ENCODE measurements at regions not wholly inside any gene's neighbourhood (a gene's known extent, or its start where the extent isn't known, plus 50 kb on each side); places are given as distances from the start of the nearest gene placed in this dataset.

DNA sequence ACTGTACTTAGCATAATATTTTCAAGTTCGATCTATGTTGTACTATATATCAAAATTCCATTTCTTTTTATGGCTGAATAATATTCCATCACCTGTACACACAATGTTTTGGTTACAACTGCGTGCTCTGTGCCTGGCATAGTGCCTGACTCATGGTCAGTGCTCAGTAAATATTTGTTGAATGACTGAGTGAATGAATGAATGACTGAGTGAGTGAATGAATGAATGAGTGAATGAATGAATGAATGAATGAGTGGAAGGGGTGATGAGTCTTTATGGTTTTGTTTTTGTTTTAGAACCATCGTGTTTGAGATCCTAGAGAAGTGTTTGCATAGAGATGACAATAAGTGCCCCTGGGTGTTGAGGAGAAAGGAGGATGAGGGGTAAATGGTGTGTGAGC lies 155.3 kb downstream of the MRM1 start:
- no peaks in the 10 kb centered on the region for H3K9me3 ChIP-seq (ENCODE audit: low read depth)
- H3K4me3 ChIP-seq: no peak overlapping the region
- no peaks in the 10 kb centered on the region for H3K36me3 ChIP-seq
- no peak for DNase-seq (ENCODE audit: low read depth in 1 of 2, low spot score in 1 of 2)
- H3K27ac ChIP-seq: no peak overlapping the region
- TF ChIP-seq, protein P1, sequence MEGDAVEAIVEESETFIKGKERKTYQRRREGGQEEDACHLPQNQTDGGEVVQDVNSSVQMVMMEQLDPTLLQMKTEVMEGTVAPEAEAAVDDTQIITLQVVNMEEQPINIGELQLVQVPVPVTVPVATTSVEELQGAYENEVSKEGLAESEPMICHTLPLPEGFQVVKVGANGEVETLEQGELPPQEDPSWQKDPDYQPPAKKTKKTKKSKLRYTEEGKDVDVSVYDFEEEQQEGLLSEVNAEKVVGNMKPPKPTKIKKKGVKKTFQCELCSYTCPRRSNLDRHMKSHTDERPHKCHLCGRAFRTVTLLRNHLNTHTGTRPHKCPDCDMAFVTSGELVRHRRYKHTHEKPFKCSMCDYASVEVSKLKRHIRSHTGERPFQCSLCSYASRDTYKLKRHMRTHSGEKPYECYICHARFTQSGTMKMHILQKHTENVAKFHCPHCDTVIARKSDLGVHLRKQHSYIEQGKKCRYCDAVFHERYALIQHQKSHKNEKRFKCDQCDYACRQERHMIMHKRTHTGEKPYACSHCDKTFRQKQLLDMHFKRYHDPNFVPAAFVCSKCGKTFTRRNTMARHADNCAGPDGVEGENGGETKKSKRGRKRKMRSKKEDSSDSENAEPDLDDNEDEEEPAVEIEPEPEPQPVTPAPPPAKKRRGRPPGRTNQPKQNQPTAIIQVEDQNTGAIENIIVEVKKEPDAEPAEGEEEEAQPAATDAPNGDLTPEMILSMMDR (IDR thresholded peaks at IDR 0.05; ENCODE audit: low read depth, low read length): no peak
- H3K4me1 ChIP-seq (ENCODE audit: low read depth): no peaks in the 10 kb centered on the region
- no peaks in the 10 kb centered on the region for H3K27me3 ChIP-seq

DNA sequence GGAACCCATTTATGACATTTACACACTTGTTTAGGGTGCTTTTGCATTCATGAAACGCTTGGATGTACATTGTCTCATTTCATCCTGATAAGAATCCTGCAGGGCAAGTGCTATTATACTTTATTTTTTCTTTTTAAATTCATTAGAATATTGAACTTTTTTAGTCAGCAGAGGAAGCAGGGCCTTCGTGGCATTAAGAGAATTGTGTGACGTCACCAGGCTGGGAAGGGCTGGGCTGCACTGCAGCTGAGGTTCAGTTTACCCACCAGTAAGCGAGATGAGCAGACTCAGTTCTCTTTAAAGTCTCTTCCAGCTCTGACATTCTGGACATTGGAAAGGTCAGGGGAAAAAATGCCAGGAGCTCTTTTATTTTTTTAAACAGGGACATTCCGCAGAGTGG lies 159.0 kb downstream of the MRM1 start:
- H3K4me3 ChIP-seq: no peak overlapping the region
- no peak for DNase-seq (ENCODE audit: low read depth in 1 of 2, low spot score in 1 of 2)
- TF ChIP-seq, protein P1 (IDR thresholded peaks at IDR 0.05; ENCODE audit: low read depth, low read length): no peak
- no peaks in the 10 kb centered on the region for H3K9me3 ChIP-seq (ENCODE audit: low read depth)
- no peaks in the 10 kb centered on the region for H3K4me1 ChIP-seq (ENCODE audit: low read depth)
- no peak overlapping the region for H3K27ac ChIP-seq
- no peaks in the 10 kb centered on the region for H3K36me3 ChIP-seq
- H3K27me3 ChIP-seq: no peaks in the 10 kb centered on the region

DNA sequence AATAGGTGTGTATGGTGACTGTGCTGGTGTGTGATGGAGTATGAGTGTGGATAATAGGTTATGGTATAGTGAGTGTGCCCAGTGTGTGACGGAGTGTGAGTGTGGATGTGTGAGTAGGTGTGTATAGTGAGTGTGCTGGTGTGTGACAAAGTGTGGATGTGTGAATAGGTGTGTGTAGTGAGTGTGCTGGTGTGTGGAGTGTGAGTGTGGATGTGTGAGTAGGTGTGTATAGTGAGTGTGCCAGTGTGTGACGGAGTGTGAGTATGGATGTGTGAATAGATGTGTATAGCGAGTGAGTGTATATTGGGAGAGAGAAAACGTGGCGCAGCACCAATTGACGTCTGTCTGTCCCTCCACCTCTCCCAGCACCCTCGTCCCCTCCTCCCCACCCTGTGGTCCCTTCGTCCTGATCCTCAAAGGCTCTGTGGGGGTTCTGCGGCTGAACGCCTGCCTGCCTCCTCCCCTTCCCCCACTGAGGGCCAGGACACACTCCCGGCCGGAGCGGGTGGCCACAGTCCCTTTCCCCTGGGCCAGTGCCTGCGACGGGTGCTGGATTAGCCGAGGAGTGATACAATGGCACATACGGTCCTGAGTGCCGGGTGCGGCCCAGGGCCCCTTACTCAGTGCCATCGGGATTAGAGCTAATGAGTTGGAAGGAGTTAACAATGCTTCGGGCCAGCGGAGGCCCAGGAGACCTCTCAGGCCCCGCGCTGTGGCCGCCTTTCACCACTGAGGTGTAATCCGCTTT lies 160.0 kb downstream of the MRM1 start:
- Histone ChIP-seq H3K9me3 (ENCODE audit: low read depth) (no peaks in the 10 kb centered on the region), H3K36me3 (no peaks in the 10 kb centered on the region), H3K4me3 (no peak overlapping the region), H3K4me1 (ENCODE audit: low read depth) (no peaks in the 10 kb centered on the region), H3K27ac (no peak overlapping the region), H3K27me3 (no peaks in the 10 kb centered on the region)
- DNase-seq (ENCODE audit: low read depth in 1 of 2, low spot score in 1 of 2): peak in 1 of 2 donors; percentile 5
- TF ChIP-seq, protein P1 (IDR thresholded peaks at IDR 0.05; ENCODE audit: low read depth, low read length): no peak

DNA sequence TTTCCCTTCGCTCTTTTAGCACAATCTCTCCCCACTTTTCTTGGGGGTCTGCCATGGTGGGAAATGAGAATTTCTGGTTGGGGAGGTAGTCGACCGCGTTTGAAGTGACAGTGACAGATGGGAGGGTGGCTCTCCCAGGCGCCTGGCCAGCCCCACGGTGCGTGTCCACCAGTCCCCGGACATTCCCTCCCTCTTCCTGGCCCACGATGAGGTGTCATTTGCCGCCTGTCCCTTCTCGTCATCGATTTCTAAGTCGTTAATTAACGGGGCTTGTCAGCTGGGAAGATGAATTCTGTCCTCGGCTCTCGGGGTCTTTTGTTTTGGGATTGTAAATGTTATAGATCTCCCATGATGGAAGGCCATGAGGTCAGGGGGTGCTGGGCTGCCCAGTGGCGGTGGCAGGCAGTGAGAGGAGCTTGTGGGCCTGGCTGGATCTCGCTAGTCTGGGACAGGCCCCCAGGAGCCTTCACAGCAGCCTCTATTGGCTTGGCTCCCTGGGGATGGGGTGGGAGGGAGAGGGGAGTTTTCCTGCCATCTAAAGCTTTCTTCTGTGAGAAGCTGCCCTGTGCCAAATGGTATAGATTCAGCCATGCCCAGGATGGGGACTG lies 164.2 kb downstream of the MRM1 start:
- H3K4me1 ChIP-seq (ENCODE audit: low read depth): no peaks in the 10 kb centered on the region
- no peak overlapping the region for H3K4me3 ChIP-seq
- H3K36me3 ChIP-seq: no peaks in the 10 kb centered on the region
- H3K9me3 ChIP-seq (ENCODE audit: low read depth): no peaks in the 10 kb centered on the region
- no peaks in the 10 kb centered on the region for H3K27me3 ChIP-seq
- H3K27ac ChIP-seq: no peak overlapping the region
- no peak for DNase-seq (ENCODE audit: low read depth in 1 of 2, low spot score in 1 of 2)
- TF ChIP-seq, protein P1 (IDR thresholded peaks at IDR 0.05; ENCODE audit: low read depth, low read length): no peak

DNA sequence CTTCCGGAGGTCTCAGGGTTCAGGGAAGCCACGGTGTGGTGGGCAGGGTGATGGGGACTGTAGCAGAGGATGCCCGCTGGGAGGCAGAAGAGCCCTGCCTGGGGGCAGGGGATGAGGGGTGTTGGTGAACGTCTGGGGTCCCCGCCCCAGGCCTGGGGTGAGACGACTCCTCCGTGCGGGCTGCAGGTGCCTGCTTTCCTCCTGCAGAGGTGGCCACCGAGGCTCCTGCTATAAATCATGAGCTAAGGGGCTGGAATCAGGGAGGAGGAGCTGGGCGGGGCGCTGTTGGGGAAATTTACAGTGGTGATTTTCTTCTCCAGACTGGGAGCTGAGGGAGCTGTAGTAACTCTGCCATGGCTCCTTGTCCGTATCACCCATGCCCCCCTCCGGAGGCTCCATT lies 167.0 kb downstream of the MRM1 start:
- H3K27me3 ChIP-seq: peaks cover 6% of the 10 kb centered on the region
- H3K36me3 ChIP-seq: no peaks in the 10 kb centered on the region
- H3K9me3 ChIP-seq (ENCODE audit: low read depth): no peaks in the 10 kb centered on the region
- no peak for DNase-seq (ENCODE audit: low read depth in 1 of 2, low spot score in 1 of 2)
- no peak overlapping the region for H3K4me3 ChIP-seq
- TF ChIP-seq, protein P1 (IDR thresholded peaks at IDR 0.05; ENCODE audit: low read depth, low read length): peak; percentile 9
- H3K27ac ChIP-seq: no peak overlapping the region
- no peaks in the 10 kb centered on the region for H3K4me1 ChIP-seq (ENCODE audit: low read depth)

All from cardiac muscle cell (in vitro differentiated cells and primary cell).